HG03039 (cell line): ENCODE measurements at regions not wholly inside any gene's neighbourhood (a gene's known extent, or its start where the extent isn't known, plus 50 kb on each side); places are given as distances from the start of the nearest gene placed in this dataset.

ENCODE experiments used
- ATAC-seq: cut with Tn5 transposase; IDR thresholded peaks from one replicate; pipeline ENCODE4 v1.9.1; 2021; ENCODE audit warnings: mild to moderate bottlenecking, moderate library complexity; ENCODE audit not compliant: unreplicated experiment

DNA sequence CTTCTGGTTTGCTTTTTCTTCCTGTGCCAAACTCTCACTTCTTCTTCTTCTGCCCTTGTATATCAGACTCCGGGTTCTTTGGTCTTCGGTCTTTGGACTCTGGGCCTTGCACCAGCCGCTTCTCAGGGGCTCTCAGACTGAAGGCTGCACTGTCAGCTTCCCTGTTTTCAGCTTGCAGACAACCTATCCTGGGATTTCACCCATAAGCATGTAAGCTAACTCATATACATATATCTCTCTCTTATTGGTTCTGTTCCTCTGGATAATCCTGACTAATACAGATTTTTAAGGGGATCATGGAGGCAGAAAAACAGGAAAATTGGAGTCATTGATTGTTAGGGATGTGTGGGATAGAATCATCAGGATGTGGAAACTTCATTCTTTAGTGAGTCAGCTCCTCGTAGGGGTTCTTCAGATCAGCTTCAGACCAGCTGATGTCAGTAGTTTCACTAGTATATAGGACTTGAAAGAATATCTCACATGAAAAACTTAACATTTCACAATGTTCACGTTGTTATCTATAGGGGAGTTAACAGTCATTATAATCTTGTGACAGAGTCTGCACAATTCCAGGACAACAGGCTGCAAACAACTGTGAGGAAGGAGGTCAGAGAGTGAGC is 102.9 kb downstream of the RASSF9 start:
- no peak for ATAC-seq

DNA sequence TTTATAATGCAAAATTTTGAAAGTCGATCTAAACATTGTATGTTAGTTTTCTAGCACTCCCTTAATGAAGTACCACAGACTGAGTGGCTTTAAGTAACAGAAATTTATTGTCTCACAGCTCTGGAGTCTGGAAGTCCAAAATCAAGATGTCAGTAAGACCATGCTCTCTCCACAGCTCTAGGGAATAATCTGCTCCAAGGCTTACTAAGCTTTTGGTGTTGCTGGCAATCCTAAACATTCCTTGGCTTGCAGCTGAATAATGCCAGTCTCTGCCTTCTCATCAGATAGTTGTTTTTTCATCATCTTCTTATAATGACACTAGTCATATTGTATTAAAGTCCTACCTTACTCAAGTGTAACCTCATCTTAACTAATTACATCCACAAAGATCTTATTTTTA is 102.2 kb downstream of the RASSF9 start:
- ATAC-seq: no peak

DNA sequence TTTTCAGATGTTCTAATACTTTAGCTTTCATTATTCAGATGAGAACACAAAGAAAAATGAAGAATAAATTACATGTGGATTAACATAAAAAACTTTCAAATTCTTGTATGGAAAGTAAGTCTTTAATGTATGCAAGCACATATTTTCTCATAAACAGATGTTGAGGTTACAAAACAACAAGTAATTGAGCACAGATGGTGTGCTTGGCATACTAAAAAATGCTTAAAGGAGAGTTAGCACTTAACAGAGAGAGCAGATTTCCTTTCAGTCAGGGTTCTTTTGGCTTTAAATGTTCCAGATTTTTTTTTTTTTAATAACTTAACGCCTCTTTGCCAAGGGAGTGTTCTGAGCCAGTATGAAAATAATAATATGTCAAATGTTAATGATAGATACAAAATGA is 96.0 kb downstream of the RASSF9 start:
- ATAC-seq: no peak

DNA sequence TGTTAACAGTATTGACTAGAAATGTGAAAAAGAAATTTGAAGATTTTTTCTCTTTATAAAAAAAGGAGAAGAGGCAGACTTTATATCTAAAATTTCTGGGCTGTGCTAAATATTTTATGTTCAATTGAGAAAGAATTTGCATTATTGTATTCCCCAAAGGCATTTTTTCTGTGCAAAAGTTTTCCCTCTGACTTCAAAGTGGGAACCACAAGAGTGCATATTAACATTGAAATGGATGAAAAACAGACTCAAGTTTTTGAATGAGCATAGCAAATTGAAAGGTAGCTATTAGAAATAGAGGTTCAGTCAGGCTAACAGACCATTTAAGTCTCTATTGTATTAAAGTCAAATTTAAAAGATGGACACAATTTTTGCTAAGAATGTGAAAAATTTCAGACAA is 95.2 kb downstream of the RASSF9 start:
- ATAC-seq: no peak

DNA sequence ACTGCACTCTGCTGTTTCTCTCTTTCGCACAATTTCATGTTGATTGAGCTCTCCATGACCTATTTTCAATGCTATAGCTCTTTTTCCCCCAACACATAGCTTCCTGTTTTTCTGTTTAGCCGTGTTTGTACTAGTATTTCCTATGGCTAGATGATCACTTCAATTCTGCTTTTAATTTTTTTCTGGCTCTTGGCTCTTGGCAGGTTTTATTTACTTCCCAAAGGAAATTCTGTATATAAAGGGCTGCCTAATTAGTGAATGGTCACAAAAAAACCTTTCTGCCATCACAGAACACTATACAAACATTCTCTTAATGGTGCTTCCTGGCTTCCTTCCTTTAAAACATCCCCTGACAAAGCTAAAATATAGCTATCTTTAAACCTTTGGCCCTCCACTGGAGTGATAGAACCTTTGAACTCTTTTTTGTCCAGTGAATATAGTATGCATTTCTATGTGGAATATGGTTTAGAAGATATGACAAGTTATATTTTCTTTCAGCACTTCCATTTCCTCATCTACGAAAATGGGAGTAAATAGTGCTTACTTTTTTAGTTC is 88.2 kb downstream of the RASSF9 start:
- ATAC-seq: no peak
